ENCODE measurements at regions not wholly inside any gene's neighbourhood (a gene's known extent, or its start where the extent isn't known, plus 50 kb on each side); places are given as distances from the start of the nearest gene placed in this dataset.
"Not testable (repeated sequence)": the region's sequence is repeated elsewhere in the genome, so short reads cannot be mapped to it uniquely, and the experiment has no call there.

DNA sequence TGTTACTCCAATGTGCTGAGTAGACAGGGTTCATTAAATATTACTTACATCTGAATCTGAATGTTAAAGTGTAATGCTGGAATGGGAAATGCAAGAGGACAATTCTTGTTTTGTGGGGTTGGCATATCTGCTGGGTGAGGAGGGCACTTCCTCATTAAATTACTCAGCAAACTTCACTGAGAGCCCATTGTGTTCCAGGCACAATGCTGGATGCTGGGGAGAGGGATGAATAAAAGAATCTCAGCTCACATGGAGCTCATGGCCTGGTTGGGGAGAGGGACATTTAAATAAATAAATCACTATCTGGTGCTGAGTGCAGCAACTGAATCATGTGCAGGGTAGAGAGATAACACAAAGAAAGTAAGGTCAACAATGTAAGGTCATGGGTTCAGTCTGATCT is 199.2 kb upstream of the CFAP20DC start:
- no peak for DNase-seq

DNA sequence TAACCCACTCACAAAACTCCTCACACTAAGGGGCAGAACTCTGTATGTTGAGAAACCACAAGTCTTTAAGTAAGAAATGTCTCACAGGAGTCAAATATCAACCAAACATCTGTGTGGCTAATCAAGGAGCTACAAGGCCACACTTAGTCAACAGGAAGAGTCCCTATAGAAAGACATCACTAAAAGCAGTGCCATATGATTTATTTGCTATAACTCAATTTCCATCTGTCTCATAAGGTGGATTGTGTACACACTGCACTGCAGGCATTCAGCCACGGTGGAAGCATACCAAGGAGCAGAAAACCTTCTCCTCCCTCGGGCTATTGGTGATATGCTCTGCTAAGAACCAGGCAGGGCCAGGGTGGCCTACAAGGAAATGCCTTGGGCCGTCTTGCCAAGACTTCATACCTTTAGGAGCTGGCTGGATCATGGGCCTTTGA is 197.6 kb upstream of the CFAP20DC start:
- no peak for DNase-seq

GRCh38 chr3:59246719-59247401 is 197.0 kb upstream of the CFAP20DC start:
- DNase-seq: no peak

- DNase-seq: no peak
Measured at GRCh38 chr3:59245859-59246501, 196.2 kb upstream of the CFAP20DC start.

- no peak for DNase-seq
Measured at GRCh38 chr3:59245300-59245858, 195.6 kb upstream of the CFAP20DC start.

GRCh38 chr3:59244343-59244742 is 194.5 kb upstream of the CFAP20DC start:
- no peak for DNase-seq

- DNase-seq: no peak
Measured at GRCh38 chr3:59243476-59243875, 193.7 kb upstream of the CFAP20DC start.

DNA sequence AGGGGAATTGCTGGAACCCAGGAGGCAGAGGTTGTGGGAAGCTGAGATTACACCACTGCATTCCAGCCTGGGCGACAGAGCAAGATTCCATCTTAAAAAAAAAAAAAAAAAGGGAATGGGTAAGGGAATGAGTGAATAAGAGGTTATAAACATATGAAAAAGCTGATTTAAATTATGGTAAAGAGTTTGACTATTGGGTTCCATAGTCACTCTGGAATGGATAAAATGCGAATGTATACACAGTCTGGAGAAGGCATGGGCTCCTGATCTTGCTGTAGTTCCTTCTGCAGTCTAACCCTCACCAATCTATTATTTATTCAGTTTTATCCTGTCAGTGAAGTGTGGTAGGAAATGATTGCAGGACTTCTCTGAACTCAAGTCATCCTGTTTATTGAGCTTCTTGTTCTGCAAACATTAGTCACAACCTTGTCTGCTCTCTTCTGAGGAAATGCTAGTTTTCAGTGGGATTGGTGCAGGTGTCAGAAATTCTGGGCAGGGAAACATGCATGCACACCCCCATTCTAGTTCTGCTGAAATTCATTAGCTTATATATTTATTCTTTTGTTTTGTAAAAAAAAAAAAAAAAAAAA is 190.9 kb upstream of the CFAP20DC start:
- DNase-seq: no peak

- DNase-seq: no peak
Measured at GRCh38 chr3:59237121-59237520, 187.3 kb upstream of the CFAP20DC start.

DNA sequence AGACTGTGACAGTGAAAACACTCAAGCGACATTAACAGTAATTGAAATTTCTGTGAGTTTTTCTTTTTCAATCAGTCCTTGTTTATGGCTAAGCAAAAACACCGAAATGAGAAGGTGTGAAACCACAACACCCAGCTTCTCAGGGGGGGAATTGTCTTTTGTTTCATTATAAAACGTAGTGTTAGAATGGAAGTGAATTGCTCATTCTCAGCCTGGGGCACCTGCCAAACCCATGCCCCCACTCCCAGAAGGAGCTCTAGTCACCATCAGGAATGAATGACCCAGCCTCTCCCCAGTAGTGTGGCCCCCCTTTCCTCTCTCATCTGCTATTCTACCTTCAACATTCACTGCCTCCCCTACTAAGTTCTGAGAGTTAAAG is 185.8 kb upstream of the CFAP20DC start:
- peak; percentile 25 for DNase-seq

- DNase-seq: no peak
Measured at GRCh38 chr3:59234884-59235633, 185.2 kb upstream of the CFAP20DC start.

- not testable (repeated sequence) for DNase-seq
Measured at GRCh38 chr3:59230379-59230778, 180.6 kb upstream of the CFAP20DC start.

GRCh38 chr3:59213860-59214259 is 164.0 kb upstream of the CFAP20DC start:
- DNase-seq: no peak

DNA sequence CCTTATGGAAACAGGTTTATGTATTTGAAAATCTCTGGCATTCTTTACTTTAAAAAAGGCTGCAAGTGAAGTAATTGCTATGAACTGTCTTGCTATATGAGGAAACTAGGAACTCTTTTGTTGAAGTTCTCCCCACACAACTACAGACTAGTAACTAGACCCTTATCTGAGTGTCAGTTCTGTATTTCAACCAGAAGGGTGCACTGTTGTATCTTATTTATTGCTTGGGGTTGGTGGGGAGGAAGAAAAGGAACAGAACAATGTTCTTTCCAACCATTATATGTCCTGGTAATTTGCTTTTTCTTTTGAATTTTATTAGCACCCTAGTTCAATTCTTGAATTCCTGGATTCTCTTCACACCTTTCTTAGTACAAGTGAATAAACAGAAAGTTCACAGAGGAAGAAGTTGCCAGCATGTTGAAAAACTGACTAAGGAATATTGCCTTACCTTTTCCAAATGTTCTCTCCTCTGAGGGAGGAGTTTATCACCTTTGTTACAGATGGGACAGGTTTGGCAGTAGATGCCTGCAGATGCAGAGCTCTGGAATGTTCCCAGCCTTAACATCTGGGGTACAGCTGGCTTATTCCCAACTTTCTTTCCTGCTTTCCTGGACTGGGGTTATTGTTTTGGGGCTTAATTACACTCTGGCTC is 162.4 kb upstream of the CFAP20DC start:
- DNase-seq: no peak

GRCh38 chr3:59210260-59210659 is 160.4 kb upstream of the CFAP20DC start:
- DNase-seq: no peak

GRCh38 chr3:59192473-59192872 is 142.6 kb upstream of the CFAP20DC start:
- no peak for DNase-seq

DNA sequence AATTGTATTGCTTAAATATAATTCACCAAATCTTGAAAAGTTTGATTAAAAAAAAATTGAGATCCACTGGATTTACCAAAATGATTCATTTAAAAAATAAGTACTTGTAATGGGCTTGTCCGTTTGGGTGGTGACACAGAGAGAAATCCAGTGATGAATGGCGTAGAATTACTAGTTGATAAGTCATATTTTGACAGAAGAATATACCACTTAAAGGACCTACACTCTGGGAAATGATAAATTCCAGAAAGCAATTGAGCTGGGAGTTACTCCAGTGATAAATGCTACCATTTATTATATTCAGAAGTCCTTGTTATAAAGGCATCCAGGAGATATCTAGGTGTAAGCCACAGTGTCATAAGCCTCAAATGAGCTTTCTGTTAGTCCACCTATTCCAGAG is 141.8 kb upstream of the CFAP20DC start:
- no peak for DNase-seq

- DNase-seq: no peak
Measured at GRCh38 chr3:59189939-59190338, 140.1 kb upstream of the CFAP20DC start.

GRCh38 chr3:59189526-59189925 is 139.7 kb upstream of the CFAP20DC start:
- DNase-seq: no peak

DNA sequence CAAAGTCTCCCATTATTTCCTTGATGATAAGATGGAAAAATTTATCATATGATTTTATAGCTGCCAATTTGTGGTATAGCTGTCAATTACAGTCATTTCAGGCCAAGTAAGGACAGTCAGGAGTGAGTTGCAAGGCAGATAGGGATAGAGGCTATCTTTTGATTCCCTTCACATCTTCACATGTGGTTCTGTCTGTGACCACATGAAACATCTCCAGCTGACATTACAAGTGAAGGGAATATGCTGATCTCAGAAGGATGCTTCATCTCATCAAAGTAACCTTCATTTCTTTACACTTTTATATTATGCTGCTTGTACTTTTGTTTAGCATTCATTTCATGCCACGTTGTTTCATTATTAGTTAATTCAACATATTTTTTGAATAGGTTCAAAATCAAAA is 136.9 kb upstream of the CFAP20DC start:
- no peak for DNase-seq

DNA sequence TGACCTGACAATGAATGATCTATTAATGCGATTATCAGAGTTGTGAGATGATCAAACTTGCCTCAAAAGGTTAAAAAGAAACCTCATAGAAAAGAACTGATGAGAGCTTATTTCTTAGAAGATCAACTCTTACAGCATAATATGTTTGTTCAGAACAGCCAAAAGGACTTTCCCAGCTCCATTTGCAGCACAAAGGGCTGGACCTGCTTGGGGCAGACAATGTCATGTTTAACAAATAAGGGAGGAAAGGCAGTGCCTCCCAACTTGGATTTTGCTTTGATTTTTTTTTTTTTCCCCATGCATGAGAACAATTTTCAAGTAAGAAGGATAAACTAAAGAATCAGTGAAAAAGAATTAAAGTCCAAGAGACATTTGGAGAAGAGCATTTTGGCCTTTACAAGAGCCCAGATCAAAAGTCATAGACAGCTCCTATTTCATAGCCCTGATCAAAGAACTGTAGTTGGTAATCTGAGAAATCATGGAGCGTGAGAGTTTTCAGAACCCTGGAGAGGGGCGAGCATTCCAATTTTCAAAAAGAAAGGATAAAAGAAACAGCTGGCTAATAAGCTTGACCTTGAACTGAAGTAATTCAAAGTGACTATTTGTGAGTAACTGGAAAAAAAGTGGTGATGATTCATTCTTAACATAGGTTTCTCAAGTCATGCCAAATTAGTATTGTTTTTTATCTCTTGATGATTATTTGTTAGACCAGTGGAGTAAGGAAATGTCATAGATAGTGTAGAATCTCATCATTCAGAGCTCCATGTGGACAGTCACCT is 136.0 kb upstream of the CFAP20DC start:
- no peak for DNase-seq

- DNase-seq: no peak
Measured at GRCh38 chr3:59180006-59180405, 130.2 kb upstream of the CFAP20DC start.

Data from stimulated activated CD4-positive, alpha-beta T cell treated with anti-CD3 and anti-CD28 coated beads, Interleukin-15, amount 100 ng/mL, for 24 hours (primary cell).